ENCODE measurements at regions not wholly inside any gene's neighbourhood (a gene's known extent, or its start where the extent isn't known, plus 50 kb on each side); places are given as distances from the start of the nearest gene placed in this dataset.

GRCh38 chr5:96259151-96259772 is 173.8 kb downstream of the PCSK1 start:
- BruUV-seq (replicated peaks), result TSS peak; percentile 64
- Histone ChIP-seq H3K36me3 (ENCODE audit: control insufficient read depth in 2 of 2, extremely low read depth in 1 of 2, insufficient read depth in 2 of 2, low read length in 2 of 2) (no peaks in the 10 kb centered on the region), H4K20me1 (replicated peaks; ENCODE audit: control insufficient read depth, extremely low read depth, insufficient read depth, low read length) (no peaks in the 10 kb centered on the region), H3K4me3 (replicated peaks in 1 of 3; ENCODE audit: insufficient read depth in 1 of 3, low read depth in 1 of 3, low read length in 3 of 3) (peak overlapping the region in 1 of 3 experiments; percentile 12), H3K4me1 (ENCODE audit: control insufficient read depth, extremely low read depth, insufficient read depth, low read length) (peaks cover 44% of the 10 kb centered on the region), H3K9me1 (replicated peaks; ENCODE audit: control insufficient read depth, extremely low read depth, insufficient read depth, low read length) (no peaks in the 10 kb centered on the region), H2AFZ (ENCODE audit: low read depth, low read length) (peak overlapping the region; percentile 78), H3K9ac (replicated peaks; ENCODE audit: extremely low read depth, insufficient read depth, low read length) (peak overlapping the region; percentile 12), H3K4me2 (ENCODE audit: insufficient read depth, low read length) (peak overlapping the region; percentile 85), H3K79me2 (ENCODE audit: control insufficient read depth, insufficient read depth, low read length) (no peaks in the 10 kb centered on the region), H3K27me3 (ENCODE audit: control insufficient read depth in 2 of 2, insufficient read depth in 2 of 2, low read length in 2 of 2) (no peaks in the 10 kb centered on the region), H3K9me3 (replicated peaks; ENCODE audit: control insufficient read depth, insufficient read depth, low read length) (no peaks in the 10 kb centered on the region), H3K27ac (ENCODE audit: insufficient read depth, low read depth, low read length) (peak overlapping the region; percentile 68)
- ChIA-PET CTCF (interaction anchor here (0.7 to 1.3 kb wide), 5 partner anchors 21 to 610 kb away, joined by 3 to 5 read pairs (median 3); no protein-coding TSS in a partner anchor), POLR2A (interaction anchor here (0.6 kb wide), 1 partner anchor 1842 kb away, joined by 4 read pairs; no protein-coding TSS in a partner anchor)
- dilution Hi-C loops (cut with MboI; ENCODE audit: extremely low pct_ligation_motif_present, low sequenced_read_pairs), result no loop called here
- intact Hi-C loops (cut with micrococcal nuclease), result loop anchor here (5.0 kb wide), 2 partner anchors 78 to 357 kb away; no protein-coding TSS in a partner anchor
- FAIRE-seq (peak; percentile 88), DNase-seq (ENCODE audit: low read depth, low spot score) (peak; percentile 75)
- peak; percentile 75 for TF ChIP-seq FOS (IDR thresholded peaks at IDR 0.05; ENCODE audit: borderline replicate concordance, insufficient read depth, low read length)
- peak; percentile 75 for TF ChIP-seq GATA2 (IDR thresholded peaks at IDR 0.05; ENCODE audit: insufficient read depth, insufficient read length, low read depth, low read length)
- TF ChIP-seq POLR2A (IDR thresholded peaks at IDR 0.05; ENCODE audit: low read depth, low read length), result no peak
- TF ChIP-seq POLR2AphosphoS5 (IDR thresholded peaks at IDR 0.05; ENCODE audit: insufficient read depth, low read depth, low read length), result peak; percentile 17

- Histone ChIP-seq H2AFZ (ENCODE audit: low read depth, low read length) (no peak overlapping the region), H3K27ac (ENCODE audit: insufficient read depth, low read depth, low read length) (peak overlapping the region; percentile 68), H3K27me3 (ENCODE audit: control insufficient read depth in 2 of 2, insufficient read depth in 2 of 2, low read length in 2 of 2) (no peaks in the 10 kb centered on the region), H3K36me3 (ENCODE audit: control insufficient read depth in 2 of 2, extremely low read depth in 1 of 2, insufficient read depth in 2 of 2, low read length in 2 of 2) (no peaks in the 10 kb centered on the region), H3K79me2 (ENCODE audit: control insufficient read depth, insufficient read depth, low read length) (no peaks in the 10 kb centered on the region), H3K9me3 (replicated peaks; ENCODE audit: control insufficient read depth, insufficient read depth, low read length) (no peaks in the 10 kb centered on the region), H3K9me1 (replicated peaks; ENCODE audit: control insufficient read depth, extremely low read depth, insufficient read depth, low read length) (no peaks in the 10 kb centered on the region), H3K4me1 (ENCODE audit: control insufficient read depth, extremely low read depth, insufficient read depth, low read length) (peaks cover 45% of the 10 kb centered on the region), H3K4me3 (replicated peaks in 1 of 3; ENCODE audit: insufficient read depth in 1 of 3, low read depth in 1 of 3, low read length in 3 of 3) (no peak overlapping the region), H3K9ac (replicated peaks; ENCODE audit: extremely low read depth, insufficient read depth, low read length) (peak overlapping the region; percentile 12), H3K4me2 (ENCODE audit: insufficient read depth, low read length) (peak overlapping the region; percentile 85), H4K20me1 (replicated peaks; ENCODE audit: control insufficient read depth, extremely low read depth, insufficient read depth, low read length) (no peaks in the 10 kb centered on the region)
- intact Hi-C loops (cut with micrococcal nuclease), result loop anchor here (5.0 kb wide), 2 partner anchors 79 to 356 kb away; no protein-coding TSS in a partner anchor
- ChIA-PET POLR2A (interaction anchor here (0.6 kb wide), 1 partner anchor 1843 kb away, joined by 4 read pairs; no protein-coding TSS in a partner anchor), CTCF (interaction anchor here (1.0 to 1.3 kb wide), 2 partner anchors 20 to 34 kb away, joined by 3 read pairs; no protein-coding TSS in a partner anchor)
- TF ChIP-seq POLR2A (IDR thresholded peaks at IDR 0.05; ENCODE audit: low read depth, low read length), result no peak
- no TSS peak for BruUV-seq (replicated peaks)
- dilution Hi-C loops (cut with MboI; ENCODE audit: extremely low pct_ligation_motif_present, low sequenced_read_pairs), result no loop called here
- FAIRE-seq (no peak), DNase-seq (ENCODE audit: low read depth, low spot score) (no peak)
These were observed 174.4 kb downstream of the PCSK1 start for GRCh38 chr5:96258692-96259091.
